ENCODE measurements at regions not wholly inside any gene's neighbourhood (a gene's known extent, or its start where the extent isn't known, plus 50 kb on each side); places are given as distances from the start of the nearest gene placed in this dataset.

- no peak for DNase-seq
Measured at GRCh38 chr3:188077160-188077799, 76.7 kb upstream of the LPP start.

- no peak for DNase-seq
Measured at GRCh38 chr3:188080091-188080490, 73.9 kb upstream of the LPP start.

GRCh38 chr3:188082031-188082430, 71.9 kb upstream of the LPP start:
- no peak for DNase-seq

- DNase-seq: no peak
Measured at GRCh38 chr3:188082450-188082849, 71.5 kb upstream of the LPP start.

GRCh38 chr3:188083011-188083410, 70.9 kb upstream of the LPP start:
- DNase-seq: no peak

- DNase-seq: no peak
Measured at GRCh38 chr3:188084752-188085583, 69.0 kb upstream of the LPP start.

- DNase-seq: no peak
Measured at GRCh38 chr3:188085584-188086560, 68.1 kb upstream of the LPP start.

GRCh38 chr3:188088948-188089685, 64.8 kb upstream of the LPP start:
- no peak for DNase-seq

- DNase-seq: no peak
Measured at GRCh38 chr3:188090620-188091309, 63.2 kb upstream of the LPP start.

- DNase-seq: no peak
Measured at GRCh38 chr3:188091746-188092145, 62.2 kb upstream of the LPP start.

GRCh38 chr3:188092648-188093047, 61.3 kb upstream of the LPP start:
- DNase-seq: no peak

- DNase-seq: no peak
Measured at GRCh38 chr3:188095431-188095830, 58.5 kb upstream of the LPP start.

- DNase-seq: no peak
Measured at GRCh38 chr3:188097791-188098190, 56.2 kb upstream of the LPP start.

GRCh38 chr3:188099907-188100306, 54.0 kb upstream of the LPP start:
- DNase-seq: no peak

- DNase-seq: no peak
Measured at GRCh38 chr3:188102861-188103547, 51.0 kb upstream of the LPP start.

GRCh38 chr3:188104050-188104449, 49.9 kb upstream of the LPP start:
- no peak for DNase-seq
